ENCODE measurements at regions not wholly inside any gene's neighbourhood (a gene's known extent, or its start where the extent isn't known, plus 50 kb on each side); places are given as distances from the start of the nearest gene placed in this dataset.

DNA sequence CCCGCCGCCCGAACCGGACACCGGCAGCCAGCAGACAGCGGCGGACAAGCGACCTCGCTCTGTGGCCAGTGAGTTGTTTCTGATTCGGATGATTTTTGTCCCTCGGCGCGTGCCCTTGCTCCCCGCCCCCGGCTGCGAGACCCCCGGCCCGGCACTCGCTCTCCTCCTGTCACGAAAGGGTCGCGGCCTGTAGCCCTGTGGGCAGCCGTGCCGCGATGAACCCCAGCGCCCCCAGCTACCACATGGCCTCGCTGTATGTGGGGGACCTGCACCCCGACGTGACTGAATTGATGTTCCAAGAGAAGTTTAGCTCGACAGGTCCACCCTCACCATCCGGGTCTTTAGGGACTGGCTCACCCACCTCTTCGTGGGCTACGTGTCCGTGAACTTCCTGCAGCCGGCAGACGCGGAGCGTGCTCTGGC lies 1257.5 kb upstream of the ACVR2A start:
- no peak for DNase-seq (ENCODE audit: extremely low spot score)
- TF ChIP-seq, protein P1, sequence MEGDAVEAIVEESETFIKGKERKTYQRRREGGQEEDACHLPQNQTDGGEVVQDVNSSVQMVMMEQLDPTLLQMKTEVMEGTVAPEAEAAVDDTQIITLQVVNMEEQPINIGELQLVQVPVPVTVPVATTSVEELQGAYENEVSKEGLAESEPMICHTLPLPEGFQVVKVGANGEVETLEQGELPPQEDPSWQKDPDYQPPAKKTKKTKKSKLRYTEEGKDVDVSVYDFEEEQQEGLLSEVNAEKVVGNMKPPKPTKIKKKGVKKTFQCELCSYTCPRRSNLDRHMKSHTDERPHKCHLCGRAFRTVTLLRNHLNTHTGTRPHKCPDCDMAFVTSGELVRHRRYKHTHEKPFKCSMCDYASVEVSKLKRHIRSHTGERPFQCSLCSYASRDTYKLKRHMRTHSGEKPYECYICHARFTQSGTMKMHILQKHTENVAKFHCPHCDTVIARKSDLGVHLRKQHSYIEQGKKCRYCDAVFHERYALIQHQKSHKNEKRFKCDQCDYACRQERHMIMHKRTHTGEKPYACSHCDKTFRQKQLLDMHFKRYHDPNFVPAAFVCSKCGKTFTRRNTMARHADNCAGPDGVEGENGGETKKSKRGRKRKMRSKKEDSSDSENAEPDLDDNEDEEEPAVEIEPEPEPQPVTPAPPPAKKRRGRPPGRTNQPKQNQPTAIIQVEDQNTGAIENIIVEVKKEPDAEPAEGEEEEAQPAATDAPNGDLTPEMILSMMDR (IDR thresholded peaks at IDR 0.05; ENCODE audit: control extremely low read depth, extremely low read depth, low read depth, missing control alignments) = no peak
- ChIA-PET POLR2A (no interaction called here), CTCF (interaction anchor here (0.7 to 2.1 kb wide), 2 partner anchors 10 to 12 kb away, joined by 3 to 4 read pairs; no protein-coding TSS in a partner anchor)

DNA sequence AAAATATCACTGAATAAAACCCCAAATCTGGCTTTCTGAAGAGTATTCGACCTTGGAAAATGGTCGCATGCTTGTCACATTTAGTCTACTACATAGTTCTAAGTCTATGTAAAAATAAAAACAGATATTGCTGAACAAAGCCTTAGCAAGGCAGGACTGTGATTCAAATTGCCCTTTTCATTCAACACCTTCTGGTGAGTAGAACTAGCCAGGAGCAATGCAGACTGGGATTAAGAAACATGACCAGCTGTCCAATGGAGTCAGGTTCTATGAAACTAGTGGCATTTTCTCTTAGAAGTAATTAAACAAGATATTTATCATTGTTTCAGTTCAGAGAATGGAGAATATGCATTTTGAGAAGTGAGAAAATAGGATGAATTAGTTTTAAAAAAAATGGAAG lies 1260.5 kb upstream of the ACVR2A start:
- ChIA-PET POLR2A (no interaction called here), CTCF (no interaction called here)
- no peak for DNase-seq (ENCODE audit: extremely low spot score)
- TF ChIP-seq, protein P1 (IDR thresholded peaks at IDR 0.05; ENCODE audit: control extremely low read depth, extremely low read depth, low read depth, missing control alignments) = no peak

DNA sequence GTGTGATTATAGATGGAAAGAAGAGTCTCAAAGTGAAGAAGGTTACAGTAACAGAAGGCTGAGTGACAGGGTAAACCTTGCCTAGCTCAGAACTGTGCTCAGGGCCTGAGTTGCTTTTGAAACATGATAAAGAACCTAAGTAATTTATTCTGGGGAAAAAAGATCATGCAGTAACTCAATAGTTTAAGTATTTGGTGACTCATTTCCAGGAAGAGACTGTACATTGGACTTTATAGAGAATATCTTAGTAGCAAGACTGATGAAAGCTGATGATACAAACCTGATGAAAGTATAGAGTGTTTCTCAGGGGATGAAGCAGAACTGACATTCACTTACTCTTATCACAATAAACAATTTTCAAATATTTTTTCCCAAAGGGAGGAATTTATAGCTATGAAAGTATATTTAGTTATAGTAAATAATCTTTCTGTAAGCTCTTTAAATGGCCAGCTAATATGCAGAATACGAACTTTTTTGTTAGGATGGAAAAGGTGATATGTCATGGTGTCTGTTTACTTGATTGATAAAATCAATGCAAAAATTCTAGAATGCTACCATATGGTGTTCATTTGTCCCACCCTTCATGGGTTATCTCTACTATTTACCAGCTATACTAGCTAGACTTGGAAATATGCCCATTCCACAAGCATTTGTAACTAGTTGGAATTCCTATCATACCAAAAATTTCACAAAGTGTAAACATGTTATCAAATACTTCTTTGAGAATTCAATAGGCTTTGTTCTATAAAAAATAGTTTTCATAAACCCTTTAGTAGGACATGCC lies 1265.5 kb upstream of the ACVR2A start:
- TF ChIP-seq, protein P1 (IDR thresholded peaks at IDR 0.05; ENCODE audit: control extremely low read depth, extremely low read depth, low read depth, missing control alignments) = no peak
- CTCF ChIA-PET = interaction anchor here (1.6 kb wide), 2 partner anchors 9 to 17 kb away, joined by 3 to 6 read pairs; no protein-coding TSS in a partner anchor
- POLR2A ChIA-PET = no interaction called here
- no peak for DNase-seq (ENCODE audit: extremely low spot score)

DNA sequence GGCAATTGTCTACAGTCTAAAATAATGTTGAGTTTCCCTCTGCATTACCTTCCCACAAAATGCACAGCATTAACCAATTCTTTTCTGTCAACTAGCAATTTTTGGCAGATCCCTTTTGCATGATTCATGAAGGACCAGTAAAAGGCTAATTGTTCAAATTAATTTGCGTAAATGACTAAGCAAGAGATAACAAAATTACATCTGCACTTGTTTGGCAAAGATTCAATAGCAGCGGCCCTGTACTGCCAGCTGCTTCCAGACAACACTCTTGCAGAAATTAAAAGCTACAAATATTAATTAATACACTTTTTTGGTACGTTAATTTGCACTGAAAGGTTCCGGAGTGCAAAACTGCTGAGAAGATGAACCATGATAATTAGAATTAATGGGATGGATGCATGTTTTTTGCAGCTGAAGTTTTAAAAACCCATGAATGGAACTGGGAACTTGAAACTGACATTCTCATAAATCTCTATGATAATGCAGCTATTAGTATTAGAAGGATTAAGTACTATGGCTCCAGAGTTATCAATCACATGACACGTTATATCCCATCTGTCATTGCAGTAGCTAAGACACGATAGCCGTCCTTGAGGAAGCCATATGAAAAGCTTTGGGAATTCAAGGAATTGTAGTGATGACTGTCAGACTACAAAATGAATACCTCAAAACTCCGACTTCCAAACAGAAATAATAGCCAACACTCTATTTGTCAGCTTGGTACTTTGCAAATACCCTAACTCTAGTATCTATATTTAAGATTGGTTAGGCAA lies 1268.3 kb upstream of the ACVR2A start:
- ChIA-PET CTCF (interaction anchor here (1.4 kb wide), 2 partner anchors 10 to 12 kb away, joined by 3 to 4 read pairs; no protein-coding TSS in a partner anchor), POLR2A (no interaction called here)
- TF ChIP-seq, protein P1 (IDR thresholded peaks at IDR 0.05; ENCODE audit: control extremely low read depth, extremely low read depth, low read depth, missing control alignments) = no peak
- no peak for DNase-seq (ENCODE audit: extremely low spot score)

DNA sequence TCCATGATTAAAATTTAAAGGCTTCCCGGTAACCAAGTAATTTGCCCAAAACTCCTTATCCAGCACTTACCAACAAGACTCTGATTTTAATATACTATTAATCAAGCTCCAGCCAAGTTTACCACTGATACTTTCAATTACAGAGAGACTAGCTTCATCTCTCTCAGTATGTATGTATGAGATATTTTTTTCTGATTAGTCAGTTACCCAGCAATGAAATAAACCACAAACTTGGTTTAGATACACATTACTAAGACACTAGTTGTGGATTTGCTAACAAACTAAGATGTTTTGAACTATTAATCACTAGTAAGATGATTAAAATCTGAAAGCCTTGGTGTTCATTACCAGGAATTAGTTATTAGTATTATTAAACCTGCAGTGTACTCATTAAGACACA lies 1272.2 kb upstream of the ACVR2A start:
- TF ChIP-seq, protein P1 (IDR thresholded peaks at IDR 0.05; ENCODE audit: control extremely low read depth, extremely low read depth, low read depth, missing control alignments) = no peak
- DNase-seq (ENCODE audit: extremely low spot score) = no peak
- ChIA-PET CTCF (no interaction called here), POLR2A (no interaction called here)

DNA sequence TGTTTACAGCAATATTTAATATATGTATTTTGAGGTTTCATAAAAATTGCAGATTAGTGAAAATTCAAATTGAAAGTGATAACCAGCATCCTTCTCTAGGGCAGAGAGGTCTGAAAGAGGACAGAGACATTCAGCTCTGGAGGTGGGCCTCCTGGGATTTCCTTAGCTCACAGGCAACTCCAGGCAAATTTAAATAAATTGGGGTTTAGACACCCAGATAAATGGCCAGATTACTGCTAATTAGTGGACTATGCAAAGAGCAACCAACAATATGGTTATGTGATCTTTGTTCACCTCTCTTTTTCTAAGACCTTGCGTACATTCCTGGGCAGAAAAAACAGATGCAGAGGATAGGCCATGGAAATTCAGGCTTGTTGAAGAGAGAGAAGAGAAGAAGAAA lies 1282.8 kb upstream of the ACVR2A start:
- ChIA-PET CTCF (no interaction called here), POLR2A (no interaction called here)
- TF ChIP-seq, protein P1 (IDR thresholded peaks at IDR 0.05; ENCODE audit: control extremely low read depth, extremely low read depth, low read depth, missing control alignments) = no peak
- DNase-seq (ENCODE audit: extremely low spot score) = no peak
